ENCODE measurements at regions not wholly inside any gene's neighbourhood (a gene's known extent, or its start where the extent isn't known, plus 50 kb on each side); places are given as distances from the start of the nearest gene placed in this dataset.
A peak's percentile ranks its signal among the peaks of the same experiment; 100 is the strongest.

GRCh38 chr4:120481756-120482155, 415.1 kb upstream of the MAD2L1 start:
- Histone ChIP-seq H3K27ac (ENCODE audit: low read depth, low read length) (no peak overlapping the region), H3K36me3 (ENCODE audit: insufficient read depth, low read length) (no peaks in the 10 kb centered on the region), H3K27me3 (ENCODE audit: insufficient read depth, low read length) (no peaks in the 10 kb centered on the region), H3K4me3 (ENCODE audit: low read depth, low read length) (no peak overlapping the region), H2AFZ (ENCODE audit: low read length, unreplicated experiment) (no peak overlapping the region), H3K4me1 (ENCODE audit: control insufficient read depth, insufficient read depth, low read length, unreplicated experiment) (no peaks in the 10 kb centered on the region), H3K79me2 (ENCODE audit: control insufficient read depth, insufficient read depth, low read length, unreplicated experiment) (no peaks in the 10 kb centered on the region)

- Histone ChIP-seq H3K27ac (ENCODE audit: low read depth, low read length) (no peak overlapping the region), H3K27me3 (ENCODE audit: insufficient read depth, low read length) (no peaks in the 10 kb centered on the region), H3K79me2 (ENCODE audit: control insufficient read depth, insufficient read depth, low read length, unreplicated experiment) (no peaks in the 10 kb centered on the region), H3K4me1 (ENCODE audit: control insufficient read depth, insufficient read depth, low read length, unreplicated experiment) (no peaks in the 10 kb centered on the region), H2AFZ (ENCODE audit: low read length, unreplicated experiment) (no peak overlapping the region), H3K4me3 (ENCODE audit: low read depth, low read length) (no peak overlapping the region), H3K36me3 (ENCODE audit: insufficient read depth, low read length) (no peaks in the 10 kb centered on the region)
Measured at GRCh38 chr4:120472447-120473131, 405.9 kb upstream of the MAD2L1 start.

GRCh38 chr4:120466429-120466828, 399.8 kb upstream of the MAD2L1 start:
- H3K4me1 ChIP-seq (ENCODE audit: control insufficient read depth, insufficient read depth, low read length, unreplicated experiment), result no peaks in the 10 kb centered on the region
- H2AFZ ChIP-seq (ENCODE audit: low read length, unreplicated experiment), result no peak overlapping the region
- no peak overlapping the region for H3K4me3 ChIP-seq (ENCODE audit: low read depth, low read length)
- H3K27ac ChIP-seq (ENCODE audit: low read depth, low read length), result no peak overlapping the region
- H3K36me3 ChIP-seq (ENCODE audit: insufficient read depth, low read length), result no peaks in the 10 kb centered on the region
- no peaks in the 10 kb centered on the region for H3K27me3 ChIP-seq (ENCODE audit: insufficient read depth, low read length)
- H3K79me2 ChIP-seq (ENCODE audit: control insufficient read depth, insufficient read depth, low read length, unreplicated experiment), result no peaks in the 10 kb centered on the region

GRCh38 chr4:120454788-120455187, 388.1 kb upstream of the MAD2L1 start:
- no peaks in the 10 kb centered on the region for H3K27me3 ChIP-seq (ENCODE audit: insufficient read depth, low read length)
- no peak overlapping the region for H3K27ac ChIP-seq (ENCODE audit: low read depth, low read length)
- H3K79me2 ChIP-seq (ENCODE audit: control insufficient read depth, insufficient read depth, low read length, unreplicated experiment), result no peaks in the 10 kb centered on the region
- H3K4me3 ChIP-seq (ENCODE audit: low read depth, low read length), result no peak overlapping the region
- H3K36me3 ChIP-seq (ENCODE audit: insufficient read depth, low read length), result no peaks in the 10 kb centered on the region
- H2AFZ ChIP-seq (ENCODE audit: low read length, unreplicated experiment), result no peak overlapping the region
- peaks cover 11% of the 10 kb centered on the region for H3K4me1 ChIP-seq (ENCODE audit: control insufficient read depth, insufficient read depth, low read length, unreplicated experiment)

GRCh38 chr4:120452536-120452935, 385.9 kb upstream of the MAD2L1 start:
- no peak overlapping the region for H3K27ac ChIP-seq (ENCODE audit: low read depth, low read length)
- no peaks in the 10 kb centered on the region for H3K36me3 ChIP-seq (ENCODE audit: insufficient read depth, low read length)
- H3K79me2 ChIP-seq (ENCODE audit: control insufficient read depth, insufficient read depth, low read length, unreplicated experiment), result no peaks in the 10 kb centered on the region
- H3K4me3 ChIP-seq (ENCODE audit: low read depth, low read length), result no peak overlapping the region
- no peaks in the 10 kb centered on the region for H3K27me3 ChIP-seq (ENCODE audit: insufficient read depth, low read length)
- H2AFZ ChIP-seq (ENCODE audit: low read length, unreplicated experiment), result peak overlapping the region; percentile 14
- H3K4me1 ChIP-seq (ENCODE audit: control insufficient read depth, insufficient read depth, low read length, unreplicated experiment), result peaks cover 11% of the 10 kb centered on the region

- peaks cover 11% of the 10 kb centered on the region for H3K4me1 ChIP-seq (ENCODE audit: control insufficient read depth, insufficient read depth, low read length, unreplicated experiment)
- no peak overlapping the region for H3K4me3 ChIP-seq (ENCODE audit: low read depth, low read length)
- H3K27me3 ChIP-seq (ENCODE audit: insufficient read depth, low read length), result no peaks in the 10 kb centered on the region
- no peaks in the 10 kb centered on the region for H3K79me2 ChIP-seq (ENCODE audit: control insufficient read depth, insufficient read depth, low read length, unreplicated experiment)
- H3K27ac ChIP-seq (ENCODE audit: low read depth, low read length), result no peak overlapping the region
- H3K36me3 ChIP-seq (ENCODE audit: insufficient read depth, low read length), result no peaks in the 10 kb centered on the region
- peak overlapping the region; percentile 14 for H2AFZ ChIP-seq (ENCODE audit: low read length, unreplicated experiment)
Measured at GRCh38 chr4:120452001-120452400, 385.4 kb upstream of the MAD2L1 start.

GRCh38 chr4:120447774-120448173, 381.1 kb upstream of the MAD2L1 start:
- no peaks in the 10 kb centered on the region for H3K79me2 ChIP-seq (ENCODE audit: control insufficient read depth, insufficient read depth, low read length, unreplicated experiment)
- no peaks in the 10 kb centered on the region for H3K27me3 ChIP-seq (ENCODE audit: insufficient read depth, low read length)
- no peaks in the 10 kb centered on the region for H3K36me3 ChIP-seq (ENCODE audit: insufficient read depth, low read length)
- H2AFZ ChIP-seq (ENCODE audit: low read length, unreplicated experiment), result peak overlapping the region; percentile 37
- peaks cover 34% of the 10 kb centered on the region for H3K4me1 ChIP-seq (ENCODE audit: control insufficient read depth, insufficient read depth, low read length, unreplicated experiment)
- no peak overlapping the region for H3K4me3 ChIP-seq (ENCODE audit: low read depth, low read length)
- no peak overlapping the region for H3K27ac ChIP-seq (ENCODE audit: low read depth, low read length)

- no peak overlapping the region for H3K27ac ChIP-seq (ENCODE audit: low read depth, low read length)
- H2AFZ ChIP-seq (ENCODE audit: low read length, unreplicated experiment), result peak overlapping the region; percentile 55
- H3K4me3 ChIP-seq (ENCODE audit: low read depth, low read length), result no peak overlapping the region; the same call in 1 of the 2 replicates
- no peaks in the 10 kb centered on the region for H3K36me3 ChIP-seq (ENCODE audit: insufficient read depth, low read length)
- H3K4me1 ChIP-seq (ENCODE audit: control insufficient read depth, insufficient read depth, low read length, unreplicated experiment), result peaks cover 29% of the 10 kb centered on the region
- H3K27me3 ChIP-seq (ENCODE audit: insufficient read depth, low read length), result no peaks in the 10 kb centered on the region
- no peaks in the 10 kb centered on the region for H3K79me2 ChIP-seq (ENCODE audit: control insufficient read depth, insufficient read depth, low read length, unreplicated experiment)
Measured at GRCh38 chr4:120446051-120446567, 379.5 kb upstream of the MAD2L1 start.

GRCh38 chr4:120445186-120445585, 378.5 kb upstream of the MAD2L1 start:
- Histone ChIP-seq H3K36me3 (ENCODE audit: insufficient read depth, low read length) (no peaks in the 10 kb centered on the region), H3K27ac (ENCODE audit: low read depth, low read length) (no peak overlapping the region)

GRCh38 chr4:120443116-120443515, 376.5 kb upstream of the MAD2L1 start:
- H3K36me3 ChIP-seq (ENCODE audit: insufficient read depth, low read length), result no peaks in the 10 kb centered on the region
- H3K27ac ChIP-seq (ENCODE audit: low read depth, low read length), result peak overlapping the region; percentile 80
- no peaks in the 10 kb centered on the region for H3K79me2 ChIP-seq (ENCODE audit: control insufficient read depth, insufficient read depth, low read length, unreplicated experiment)
- H3K4me1 ChIP-seq (ENCODE audit: control insufficient read depth, insufficient read depth, low read length, unreplicated experiment), result peaks cover 29% of the 10 kb centered on the region
- H2AFZ ChIP-seq (ENCODE audit: low read length, unreplicated experiment), result peak overlapping the region; percentile 47
- peak overlapping the region; percentile 34; the same call in 1 of the 2 replicates for H3K4me3 ChIP-seq (ENCODE audit: low read depth, low read length)
- no peaks in the 10 kb centered on the region for H3K27me3 ChIP-seq (ENCODE audit: insufficient read depth, low read length)

More at GRCh38 chr4:120445186-120445585, 378.5 kb upstream of the MAD2L1 start:
- Histone ChIP-seq H3K79me2 (ENCODE audit: control insufficient read depth, insufficient read depth, low read length, unreplicated experiment) (no peaks in the 10 kb centered on the region), H3K4me3 (ENCODE audit: low read depth, low read length) (no peak overlapping the region), H3K4me1 (ENCODE audit: control insufficient read depth, insufficient read depth, low read length, unreplicated experiment) (peaks cover 29% of the 10 kb centered on the region), H2AFZ (ENCODE audit: low read length, unreplicated experiment) (no peak overlapping the region), H3K27me3 (ENCODE audit: insufficient read depth, low read length) (no peaks in the 10 kb centered on the region)

- Histone ChIP-seq H3K27ac (ENCODE audit: low read depth, low read length) (no peak overlapping the region), H2AFZ (ENCODE audit: low read length, unreplicated experiment) (no peak overlapping the region)
Measured at GRCh38 chr4:120440730-120441129, 374.1 kb upstream of the MAD2L1 start.

More at GRCh38 chr4:120440730-120441129, 374.1 kb upstream of the MAD2L1 start:
- H3K79me2 ChIP-seq (ENCODE audit: control insufficient read depth, insufficient read depth, low read length, unreplicated experiment), result no peaks in the 10 kb centered on the region
- peaks cover 24% of the 10 kb centered on the region for H3K4me1 ChIP-seq (ENCODE audit: control insufficient read depth, insufficient read depth, low read length, unreplicated experiment)
- no peaks in the 10 kb centered on the region for H3K36me3 ChIP-seq (ENCODE audit: insufficient read depth, low read length)
- no peak overlapping the region for H3K4me3 ChIP-seq (ENCODE audit: low read depth, low read length)
- H3K27me3 ChIP-seq (ENCODE audit: insufficient read depth, low read length), result no peaks in the 10 kb centered on the region
